Neutrophil (primary cell): ENCODE measurements at regions not wholly inside any gene's neighbourhood (a gene's known extent, or its start where the extent isn't known, plus 50 kb on each side); places are given as distances from the start of the nearest gene placed in this dataset.

ENCODE experiments used
- H3K27ac ChIP-seq: fragments of 200-600 bp; sonication (generic); 2 replicates; pipeline ENCODE4 v1.5.1; 2016; ENCODE audit warnings: mild to moderate bottlenecking, moderate library complexity
- H3K27me3 ChIP-seq: fragments of 200-600 bp; sonication (generic); 2 replicates; pipeline ENCODE4 v1.6.0; 2016; ENCODE audit warnings: mild to moderate bottlenecking
- H3K36me3 ChIP-seq: fragments of 200-600 bp; sonication (generic); 2 replicates; pipeline ENCODE4 v1.5.1; 2017
- H3K4me1 ChIP-seq, 2 experiments: fragments of 200-600 bp in 1 of 2; sonication (generic) in 1 of 2; 1 replicate in 1 of 2; 2 replicates in 1 of 2; pipeline versions ENCODE4 v1.5.1 to v1.6.1; 2013 to 2016; ENCODE audit warnings: low read depth in 1 of 2, low read length in 1 of 2, mild to moderate bottlenecking in 1 of 2, moderate library complexity in 1 of 2; ENCODE audit not compliant: control insufficient read depth in 1 of 2, insufficient read depth in 1 of 2
- H3K4me3 ChIP-seq, 2 experiments: fragments of 200-600 bp in 1 of 2; sonication (generic) in 1 of 2; 1 replicate in 1 of 2; 2 replicates in 1 of 2; pipeline ENCODE4 v1.5.1; 2013 to 2016; ENCODE audit warnings: low read depth in 1 of 2, low read length in 1 of 2, mild to moderate bottlenecking in 1 of 2, moderate library complexity in 1 of 2
- H3K9me3 ChIP-seq: fragments of 200-600 bp; sonication (generic); 2 replicates; pipeline ENCODE4 v1.5.1; 2016
- TF ChIP-seq, protein P1 (sequence below): fragments of 200-600 bp; sonication (generic); IDR thresholded peaks from 2 replicates; pipeline ENCODE4 v1.5.1; 2016; ENCODE audit warnings: antibody characterized with exemption

DNA sequence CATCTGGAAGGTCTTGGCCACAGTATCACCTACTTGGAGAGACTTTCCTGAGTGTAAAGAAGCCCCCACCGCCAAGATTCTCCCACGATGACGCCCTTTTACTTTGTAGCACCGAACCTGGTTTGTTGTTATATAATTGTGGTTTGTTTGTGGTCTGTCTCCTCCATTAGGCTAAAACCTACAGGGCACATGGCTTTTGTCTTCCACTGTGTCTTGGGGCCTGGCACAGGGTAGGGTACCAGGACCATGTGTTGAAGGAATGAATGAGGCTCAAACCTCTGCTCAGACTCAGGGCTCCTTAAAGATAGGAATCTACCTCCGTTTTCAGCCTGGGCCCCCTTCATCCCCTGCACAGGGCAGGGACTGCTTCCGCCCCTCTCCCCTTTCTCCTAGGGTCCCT is 59.4 kb upstream of the CCDC167 start:
- peaks cover 59% of the 10 kb centered on the region for H3K27me3 ChIP-seq
- no peak overlapping the region for H3K27ac ChIP-seq
- TF ChIP-seq, protein P1, sequence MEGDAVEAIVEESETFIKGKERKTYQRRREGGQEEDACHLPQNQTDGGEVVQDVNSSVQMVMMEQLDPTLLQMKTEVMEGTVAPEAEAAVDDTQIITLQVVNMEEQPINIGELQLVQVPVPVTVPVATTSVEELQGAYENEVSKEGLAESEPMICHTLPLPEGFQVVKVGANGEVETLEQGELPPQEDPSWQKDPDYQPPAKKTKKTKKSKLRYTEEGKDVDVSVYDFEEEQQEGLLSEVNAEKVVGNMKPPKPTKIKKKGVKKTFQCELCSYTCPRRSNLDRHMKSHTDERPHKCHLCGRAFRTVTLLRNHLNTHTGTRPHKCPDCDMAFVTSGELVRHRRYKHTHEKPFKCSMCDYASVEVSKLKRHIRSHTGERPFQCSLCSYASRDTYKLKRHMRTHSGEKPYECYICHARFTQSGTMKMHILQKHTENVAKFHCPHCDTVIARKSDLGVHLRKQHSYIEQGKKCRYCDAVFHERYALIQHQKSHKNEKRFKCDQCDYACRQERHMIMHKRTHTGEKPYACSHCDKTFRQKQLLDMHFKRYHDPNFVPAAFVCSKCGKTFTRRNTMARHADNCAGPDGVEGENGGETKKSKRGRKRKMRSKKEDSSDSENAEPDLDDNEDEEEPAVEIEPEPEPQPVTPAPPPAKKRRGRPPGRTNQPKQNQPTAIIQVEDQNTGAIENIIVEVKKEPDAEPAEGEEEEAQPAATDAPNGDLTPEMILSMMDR: no peak
- H3K4me3 ChIP-seq: no peak overlapping the region
- H3K4me1 ChIP-seq: no peaks in the 10 kb centered on the region
- no peaks in the 10 kb centered on the region for H3K9me3 ChIP-seq
- no peaks in the 10 kb centered on the region for H3K36me3 ChIP-seq

DNA sequence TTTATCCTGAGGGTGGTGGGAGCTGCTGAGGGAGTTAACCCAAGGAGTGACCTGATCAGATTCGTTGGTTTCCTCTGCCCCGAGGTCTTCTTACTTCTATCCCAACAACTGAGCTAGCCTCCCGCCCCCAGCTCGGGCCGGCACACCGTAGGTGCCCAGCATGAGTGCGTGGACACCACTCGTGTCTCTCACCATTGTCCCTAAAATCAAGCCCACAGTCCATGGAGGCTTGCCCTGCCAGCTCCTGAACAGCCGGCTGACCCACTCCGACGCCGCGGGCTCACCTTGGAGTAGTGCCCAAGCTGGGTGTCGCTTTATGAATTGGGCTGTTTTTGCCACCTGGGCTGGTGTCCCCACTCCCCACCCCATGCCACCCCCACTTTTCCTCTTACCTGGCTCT is 59.0 kb upstream of the CCDC167 start:
- Histone ChIP-seq H3K27me3 (peaks cover 59% of the 10 kb centered on the region), H3K9me3 (no peaks in the 10 kb centered on the region), H3K4me1 (no peaks in the 10 kb centered on the region), H3K36me3 (no peaks in the 10 kb centered on the region), H3K27ac (no peak overlapping the region), H3K4me3 (no peak overlapping the region)
- TF ChIP-seq, protein P1: no peak

DNA sequence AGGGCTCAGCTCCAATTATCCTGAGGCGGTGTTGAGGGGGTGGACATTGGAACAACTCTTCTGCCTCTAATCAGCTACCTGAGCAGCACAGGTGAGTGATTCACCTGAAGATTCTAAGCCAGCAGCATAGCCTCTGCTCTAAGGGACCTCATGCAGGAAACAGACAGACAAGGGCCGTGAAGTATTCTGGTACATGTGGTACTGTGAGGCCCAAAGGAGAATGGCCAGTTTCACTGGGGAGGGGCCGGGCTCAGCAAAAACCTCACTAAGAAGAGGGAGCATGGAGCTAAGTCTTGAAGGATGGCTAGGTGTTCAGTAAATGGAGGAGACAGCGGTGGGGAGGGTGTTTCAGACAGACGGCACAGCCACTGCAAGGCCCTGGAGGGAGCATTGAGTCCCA is 58.5 kb upstream of the CCDC167 start:
- Histone ChIP-seq H3K4me1 (no peaks in the 10 kb centered on the region), H3K27ac (no peak overlapping the region), H3K36me3 (no peaks in the 10 kb centered on the region), H3K9me3 (no peaks in the 10 kb centered on the region), H3K27me3 (peaks cover 59% of the 10 kb centered on the region), H3K4me3 (no peak overlapping the region)
- TF ChIP-seq, protein P1: no peak

DNA sequence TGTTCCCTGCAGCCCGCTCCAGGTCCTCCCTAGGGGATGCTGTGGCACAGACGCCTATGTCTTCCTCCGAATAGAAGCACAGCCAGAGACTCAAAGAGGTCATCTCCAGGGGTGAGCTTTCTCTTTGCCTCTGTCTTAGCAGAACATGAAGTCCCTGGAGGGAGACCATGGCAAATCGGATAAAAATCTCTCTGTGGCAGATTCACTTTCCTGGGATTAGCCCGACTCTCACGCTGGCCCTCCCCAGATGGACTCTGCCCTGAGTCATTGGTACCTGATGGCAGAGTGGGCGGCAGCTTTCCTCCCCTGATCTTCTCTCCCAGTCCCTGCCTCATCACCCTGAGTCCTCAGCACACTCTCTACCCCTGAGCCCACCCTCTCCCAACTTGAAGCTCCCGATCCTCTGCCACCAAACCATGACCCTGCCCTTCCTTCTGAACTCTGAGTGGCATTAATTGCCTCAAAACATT is 58.0 kb upstream of the CCDC167 start:
- Histone ChIP-seq H3K4me1 (no peaks in the 10 kb centered on the region), H3K4me3 (no peak overlapping the region), H3K27ac (no peak overlapping the region), H3K36me3 (no peaks in the 10 kb centered on the region), H3K27me3 (peaks cover 61% of the 10 kb centered on the region), H3K9me3 (no peaks in the 10 kb centered on the region)
- TF ChIP-seq, protein P1: no peak

DNA sequence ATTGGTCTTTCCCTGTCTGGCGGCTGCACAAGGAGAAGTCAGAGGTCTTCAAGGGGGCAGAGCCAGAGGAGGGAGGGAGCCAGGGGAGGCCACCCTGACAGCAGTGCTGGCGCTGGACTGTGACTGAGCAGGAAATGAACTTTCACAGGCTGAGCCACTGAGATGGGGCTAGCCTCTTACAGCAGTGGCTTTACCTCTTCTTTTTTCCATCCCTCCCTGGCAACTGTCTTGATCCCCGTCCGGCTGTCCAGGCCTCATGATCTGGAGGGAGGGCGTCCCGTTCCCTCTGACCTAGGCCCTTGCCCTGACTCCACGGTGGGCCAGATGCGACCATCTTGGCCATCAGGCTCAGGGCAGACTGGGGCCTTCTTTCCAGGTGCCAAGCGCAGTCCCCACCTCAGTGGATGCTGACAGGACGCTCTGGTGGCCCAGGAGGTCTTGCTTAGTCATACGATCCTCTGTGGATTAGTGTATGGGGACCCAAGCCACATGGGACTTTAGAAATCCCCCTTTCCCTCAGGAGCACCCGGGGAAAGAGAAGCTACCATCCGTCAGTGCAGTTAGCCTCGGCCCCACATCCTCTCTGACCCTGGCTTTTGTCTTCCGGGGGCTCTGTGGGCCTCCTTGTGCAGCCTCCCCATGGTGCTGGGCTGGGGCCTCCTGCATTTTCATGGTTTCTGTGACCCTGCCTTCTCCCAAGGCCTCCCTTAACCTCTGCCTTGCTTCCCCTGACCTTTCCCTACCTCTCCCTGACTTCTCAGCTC is 57.4 kb upstream of the CCDC167 start:
- H3K4me1 ChIP-seq: no peaks in the 10 kb centered on the region
- H3K27me3 ChIP-seq: peaks cover 63% of the 10 kb centered on the region
- TF ChIP-seq, protein P1: no peak

More for the DNA sequence above, 57.4 kb upstream of the CCDC167 start:
- no peaks in the 10 kb centered on the region for H3K9me3 ChIP-seq
- no peaks in the 10 kb centered on the region for H3K36me3 ChIP-seq
- no peak overlapping the region for H3K4me3 ChIP-seq
- no peak overlapping the region for H3K27ac ChIP-seq
